ENCODE measurements at regions not wholly inside any gene's neighbourhood (a gene's known extent, or its start where the extent isn't known, plus 50 kb on each side); places are given as distances from the start of the nearest gene placed in this dataset.
"Not testable (repeated sequence)": the region's sequence is repeated elsewhere in the genome, so short reads cannot be mapped to it uniquely, and the experiment has no call there.

- H3K4me3 ChIP-seq (ENCODE audit: low read depth, low read length) = no peak overlapping the region
- CTCF ChIA-PET = no interaction called here
- no peaks in the 10 kb centered on the region for H3K36me3 ChIP-seq (ENCODE audit: control insufficient read depth, insufficient read depth, low read length)
- POLR2A ChIA-PET = no interaction called here
- H3K27me3 ChIP-seq (ENCODE audit: control insufficient read depth, insufficient read depth, low read length) = no peaks in the 10 kb centered on the region
- no peak for TF ChIP-seq CTCF (IDR thresholded peaks at IDR 0.05; ENCODE audit: insufficient read depth, low read depth, low read length)
- DNase-seq (ENCODE audit: low read depth) = no peak
These were observed 907.1 kb upstream of the MBL2 start for GRCh38 chr10:53679666-53680065.

- TF ChIP-seq CTCF (IDR thresholded peaks at IDR 0.05; ENCODE audit: insufficient read depth, low read depth, low read length) = no peak
- ChIA-PET POLR2A (no interaction called here), CTCF (no interaction called here)
- H3K27me3 ChIP-seq (ENCODE audit: control insufficient read depth, insufficient read depth, low read length) = no peaks in the 10 kb centered on the region
- DNase-seq (ENCODE audit: low read depth) = no peak
- H3K36me3 ChIP-seq (ENCODE audit: control insufficient read depth, insufficient read depth, low read length) = no peaks in the 10 kb centered on the region
- H3K4me3 ChIP-seq (ENCODE audit: low read depth, low read length) = no peak overlapping the region
These were observed 902.6 kb upstream of the MBL2 start for GRCh38 chr10:53675177-53675576.

DNA sequence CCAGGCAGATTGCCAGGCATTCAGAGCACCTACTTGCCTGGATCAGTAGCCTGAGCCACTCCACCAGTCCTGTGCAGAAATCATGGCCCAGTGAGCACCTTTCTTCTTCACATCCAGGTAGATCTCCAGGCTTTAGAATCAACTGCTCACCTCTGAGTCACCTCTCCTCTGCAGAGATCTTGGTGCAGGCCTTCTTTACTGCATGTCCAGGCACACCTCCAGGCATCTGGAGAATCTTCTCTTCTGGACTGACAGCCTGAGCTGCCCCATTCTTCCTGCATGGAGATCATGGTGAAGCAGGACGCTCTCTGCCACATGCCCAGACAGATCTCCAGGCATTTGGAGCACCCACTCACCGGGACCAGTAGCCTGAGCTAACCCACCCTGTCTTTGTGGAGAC lies 894.5 kb upstream of the MBL2 start:
- Histone ChIP-seq H3K36me3 (ENCODE audit: control insufficient read depth, insufficient read depth, low read length) (no peaks in the 10 kb centered on the region), H3K4me3 (ENCODE audit: low read depth, low read length) (no peak overlapping the region), H3K27me3 (ENCODE audit: control insufficient read depth, insufficient read depth, low read length) (no peaks in the 10 kb centered on the region)
- TF ChIP-seq CTCF (IDR thresholded peaks at IDR 0.05; ENCODE audit: insufficient read depth, low read depth, low read length) = no peak
- no peak for DNase-seq (ENCODE audit: low read depth)
- CTCF ChIA-PET = no interaction called here
- POLR2A ChIA-PET = no interaction called here

DNA sequence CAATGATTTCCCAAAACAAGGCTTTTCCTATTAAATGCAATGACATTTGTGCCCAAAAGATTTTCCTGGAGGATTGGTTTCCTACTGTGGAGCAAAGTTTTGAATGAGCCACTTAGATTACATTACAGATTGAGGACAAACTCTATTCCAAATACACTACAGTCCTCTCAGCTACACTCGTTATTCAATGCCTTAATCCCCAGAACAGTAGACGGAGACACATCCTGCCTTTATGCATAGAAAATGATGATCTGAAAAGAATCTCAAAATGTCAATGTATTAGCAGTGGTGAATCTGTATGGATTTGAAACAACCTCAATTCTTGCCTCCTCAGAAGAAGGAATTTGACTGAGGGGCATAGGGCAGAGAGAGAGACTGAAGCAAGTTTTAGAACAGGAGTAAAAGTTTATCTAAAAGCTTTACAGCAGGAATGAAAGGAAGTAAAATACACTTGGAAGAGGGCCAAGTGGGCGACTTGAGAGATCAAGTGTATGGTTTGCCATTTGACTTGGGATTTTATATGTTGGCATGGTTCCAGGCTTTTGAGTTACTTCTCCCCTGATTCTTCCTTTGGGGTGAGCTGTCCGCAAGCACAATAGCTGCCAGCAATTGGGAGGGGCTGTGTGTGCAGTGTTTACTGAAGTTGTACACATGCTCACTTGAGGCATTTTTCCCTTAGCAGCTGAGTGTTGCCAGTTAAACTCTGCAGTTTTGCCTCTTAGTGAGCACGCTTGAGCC lies 891.9 kb upstream of the MBL2 start:
- ChIA-PET CTCF (no interaction called here), POLR2A (no interaction called here)

GRCh38 chr10:53650794-53651193 lies 878.2 kb upstream of the MBL2 start:
- DNase-seq (ENCODE audit: low read depth) = no peak
- Histone ChIP-seq H3K36me3 (ENCODE audit: control insufficient read depth, insufficient read depth, low read length) (no peaks in the 10 kb centered on the region), H3K27me3 (ENCODE audit: control insufficient read depth, insufficient read depth, low read length) (no peaks in the 10 kb centered on the region), H3K4me3 (ENCODE audit: low read depth, low read length) (no peak overlapping the region)
- ChIA-PET POLR2A (no interaction called here), CTCF (no interaction called here)
- TF ChIP-seq CTCF (IDR thresholded peaks at IDR 0.05; ENCODE audit: insufficient read depth, low read depth, low read length) = no peak

More for the DNA sequence above, 891.9 kb upstream of the MBL2 start:
- Histone ChIP-seq H3K4me3 (ENCODE audit: low read depth, low read length) (no peak overlapping the region), H3K36me3 (ENCODE audit: control insufficient read depth, insufficient read depth, low read length) (no peaks in the 10 kb centered on the region), H3K27me3 (ENCODE audit: control insufficient read depth, insufficient read depth, low read length) (no peaks in the 10 kb centered on the region)
- no peak for DNase-seq (ENCODE audit: low read depth)
- no peak for TF ChIP-seq CTCF (IDR thresholded peaks at IDR 0.05; ENCODE audit: insufficient read depth, low read depth, low read length)

GRCh38 chr10:53647221-53647620 lies 874.6 kb upstream of the MBL2 start:
- CTCF ChIA-PET = interaction anchor here (0.7 kb wide), 1 partner anchor 38 kb away, joined by 3 read pairs; no protein-coding TSS in a partner anchor
- not testable (repeated sequence) for DNase-seq (ENCODE audit: low read depth)

More at GRCh38 chr10:53647221-53647620, 874.6 kb upstream of the MBL2 start:
- not testable (repeated sequence) for H3K36me3 ChIP-seq (ENCODE audit: control insufficient read depth, insufficient read depth, low read length); H3K27me3 ChIP-seq (ENCODE audit: control insufficient read depth, insufficient read depth, low read length); H3K4me3 ChIP-seq (ENCODE audit: low read depth, low read length)
- POLR2A ChIA-PET = interaction anchor here (0.6 kb wide), 1 partner anchor 476 kb away, joined by 9 read pairs; no protein-coding TSS in a partner anchor
